SK-N-SH (cell line): ENCODE measurements at regions not wholly inside any gene's neighbourhood (a gene's known extent, or its start where the extent isn't known, plus 50 kb on each side); places are given as distances from the start of the nearest gene placed in this dataset.
"Not testable (repeated sequence)": the region's sequence is repeated elsewhere in the genome, so short reads cannot be mapped to it uniquely, and the experiment has no call there.

ENCODE experiments used
- CTCF ChIA-PET: fragments of 300-600, 350-600 bp; formaldehyde crosslinking; extraction: SDS; loops from one replicate; lab custom pipeline; 2021; lab: Yijun Ruan, JAX
- POLR2A ChIA-PET: fragments of 350-600 bp; sonication (Branson Sonifier 250); formaldehyde crosslinking; extraction: SDS; loops from one replicate; lab custom pipeline; 2020; ENCODE audit warnings: antibody characterized with exemption, inconsistent platforms; lab: Yijun Ruan, JAX
- DNase-seq: peaks from one replicate; pipeline ENCODE4 v3.0.0; 2012
- H2AFZ ChIP-seq: fragments of 200-600 bp; sonication (generic); 2 replicates; pipeline ENCODE4 v1.8.1; 2016; ENCODE audit warnings: antibody characterized with exemption, mild to moderate bottlenecking, low read depth
- H3F3A ChIP-seq: fragments of 200-600 bp; sonication (generic); replicated peaks from 2 replicates; pipeline ENCODE3; 2016; ENCODE audit warnings: antibody characterized with exemption, mild to moderate bottlenecking; ENCODE audit not compliant: insufficient read depth
- H3K27ac ChIP-seq, 2 experiments: fragments of 200-500 bp in 1 of 2; fragments of 200-600 bp in 1 of 2; sonication (Bioruptor generic) in 1 of 2; sonication (generic), shearing (Covaris generic) in 1 of 2; 2 replicates each; pipeline versions ENCODE4 v1.5.1 to v1.6.1; 2014 to 2016; ENCODE audit warnings: low read depth in 2 of 2, inconsistent platforms in 1 of 2, low read length in 1 of 2, mild to moderate bottlenecking in 1 of 2, mixed read lengths in 1 of 2
- H3K27me3 ChIP-seq: fragments of 200-600 bp; sonication (generic), shearing (Covaris generic); 2 replicates; pipeline ENCODE4 v1.6.1; 2016; ENCODE audit warnings: mixed run types; ENCODE audit not compliant: insufficient read depth
- H3K36me3 ChIP-seq, 2 experiments: fragments of 200-500 bp in 1 of 2; fragments of 200-600 bp in 1 of 2; sonication (Bioruptor generic) in 1 of 2; sonication (generic) in 1 of 2; replicated peaks in 1 of 2; 2 replicates each; pipeline versions ENCODE3 to v1.5.1; 2014 to 2016; ENCODE audit warnings: low read length in 1 of 2, mild to moderate bottlenecking in 1 of 2; ENCODE audit not compliant: insufficient read depth in 2 of 2, control insufficient read depth in 1 of 2
- H3K4me1 ChIP-seq, 2 experiments: fragments of 200-500 bp in 1 of 2; fragments of 200-600 bp in 1 of 2; sonication (Bioruptor generic) in 1 of 2; sonication (generic), shearing (Covaris generic) in 1 of 2; 2 replicates each; pipeline versions ENCODE4 v1.5.1 to v1.6.1; 2014 to 2016; ENCODE audit warnings: low read depth in 1 of 2, low read length in 1 of 2, mixed run types in 1 of 2; ENCODE audit not compliant: insufficient read depth in 2 of 2, control insufficient read depth in 1 of 2
- H3K4me2 ChIP-seq: fragments of 200-600 bp; sonication (generic), shearing (Covaris generic); 2 replicates; pipeline ENCODE4 v1.6.1; 2017; ENCODE audit warnings: mixed run types
- H3K4me3 ChIP-seq, 2 experiments: fragments of 200-500 bp in 1 of 2; fragments of 200-600 bp in 1 of 2; sonication (Bioruptor generic) in 1 of 2; sonication (generic), shearing (Covaris generic) in 1 of 2; 2 replicates each; pipeline versions ENCODE4 v1.5.1 to v1.8.1; 2014 to 2016; ENCODE audit warnings: low read depth in 2 of 2, inconsistent platforms in 1 of 2, low read length in 1 of 2, mild to moderate bottlenecking in 1 of 2, mixed read lengths in 1 of 2, moderate library complexity in 1 of 2
- H3K79me2 ChIP-seq: fragments of 200-600 bp; sonication (generic); 2 replicates; pipeline ENCODE4 v1.8.1; 2017; ENCODE audit warnings: mild to moderate bottlenecking; ENCODE audit not compliant: insufficient read depth
- H3K9ac ChIP-seq: fragments of 200-600 bp; sonication (generic); 2 replicates; pipeline ENCODE4 v1.6.1; 2017; ENCODE audit warnings: mixed run types
- H3K9me2 ChIP-seq: fragments of 200-600 bp; sonication (generic); 2 replicates; pipeline ENCODE4 v1.6.1; 2017; ENCODE audit warnings: mixed run types
- H3K9me3 ChIP-seq: fragments of 200-600 bp; sonication (generic); 2 replicates; pipeline ENCODE4 v1.6.1; 2017; ENCODE audit warnings: mixed run types, mild to moderate bottlenecking, moderate library complexity
- H4K20me1 ChIP-seq: fragments of 200-600 bp; sonication (generic); 2 replicates; pipeline ENCODE4 v1.6.1; 2017; ENCODE audit warnings: mild to moderate bottlenecking, mixed run types; ENCODE audit not compliant: insufficient read depth
- EZH2phosphoT487 ChIP-seq: fragments of 200-600 bp; sonication (generic); IDR thresholded peaks from 2 replicates; pipeline ENCODE4 v1.6.1; 2017; ENCODE audit warnings: low read depth, mixed run types, mild to moderate bottlenecking, antibody characterized with exemption, moderate library complexity, borderline replicate concordance
- FOXJ3 ChIP-seq: sonication (generic); formaldehyde crosslinking; IDR thresholded peaks from 2 replicates; pipeline ENCODE4 v1.5.1; 2020; ENCODE audit warnings: mild to moderate bottlenecking, missing genetic modification reagents
- FOXM1 ChIP-seq: IDR thresholded peaks from 2 replicates; pipeline ENCODE4 v1.4.0; 2012; ENCODE audit warnings: low read depth, mild to moderate bottlenecking
- MEF2A ChIP-seq: IDR thresholded peaks from 2 replicates; pipeline ENCODE4 v1.4.0; 2012; ENCODE audit warnings: low read depth, borderline replicate concordance
- NRF1 ChIP-seq: IDR thresholded peaks from 2 replicates; pipeline ENCODE4 v1.6.1; 2012; ENCODE audit warnings: low read depth, mild to moderate bottlenecking, low read length
- RCOR1 ChIP-seq: fragments of 150-350 bp; IDR thresholded peaks from 2 replicates; pipeline ENCODE4 v1.6.1; 2017; ENCODE audit warnings: antibody characterized with exemption, low read length
- RFX5 ChIP-seq: IDR thresholded peaks from 2 replicates; pipeline ENCODE4 v1.6.1; 2012; ENCODE audit warnings: mild to moderate bottlenecking, improper control_type of control experiment, low read length
- SIN3A ChIP-seq: IDR thresholded peaks from 2 replicates; pipeline ENCODE4 v1.6.1; 2012; ENCODE audit warnings: low read depth, mild to moderate bottlenecking, low read length, moderate library complexity, borderline replicate concordance
- TAF1 ChIP-seq: IDR thresholded peaks from 2 replicates; pipeline ENCODE4 v1.6.1; 2012; ENCODE audit warnings: low read depth, mild to moderate bottlenecking, low read length, moderate library complexity, borderline replicate concordance
- TEAD4 ChIP-seq: IDR thresholded peaks from 2 replicates; pipeline ENCODE4 v1.4.0; 2012; ENCODE audit warnings: mild to moderate bottlenecking, borderline replicate concordance; ENCODE audit not compliant: insufficient read depth
- ZBTB33 ChIP-seq: IDR thresholded peaks from 2 replicates; pipeline ENCODE4 v1.4.0; 2012; ENCODE audit warnings: low read depth, borderline replicate concordance
- WGBS: methylation state at CpG from one replicate; pipeline ENCODE4 v1.1.6; 2017; ENCODE audit warnings: low lambda C conversion rate; 5-methylcytosine and 5-hydroxymethylcytosine counted together
- TF ChIP-seq, protein P1 (sequence below): IDR thresholded peaks from 2 replicates; pipeline ENCODE4 v1.4.0; 2012; ENCODE audit warnings: low read depth
- TF ChIP-seq, protein P2 (sequence below): fragments of 150-350 bp; IDR thresholded peaks from 2 replicates; pipeline ENCODE4 v1.6.1; 2017; ENCODE audit warnings: antibody characterized with exemption, low read length, low read depth, borderline replicate concordance
- TF ChIP-seq, protein P3 (sequence below): IDR thresholded peaks from 2 replicates; pipeline ENCODE4; 2012
- TF ChIP-seq, protein P4 (sequence below): IDR thresholded peaks from 2 replicates; pipeline ENCODE4 v1.4.0; 2012; ENCODE audit warnings: low read depth, borderline replicate concordance

- 4% methylated on average over 4 of the region's 4 CpGs for WGBS
- POLR2A ChIA-PET, H3K4me2 ChIP-seq, H3K27ac ChIP-seq, H3K36me3 ChIP-seq, H3K27me3 ChIP-seq, H3K9ac ChIP-seq, H4K20me1 ChIP-seq, DNase-seq, H3K4me1 ChIP-seq, H3K9me2 ChIP-seq, H3F3A ChIP-seq, H3K4me3 ChIP-seq, CTCF ChIA-PET, H3K79me2 ChIP-seq, H2AFZ ChIP-seq, H3K9me3 ChIP-seq: not testable (repeated sequence)
Observed at GRCh38 chr14:22344209-22344608, 244.8 kb downstream of the DAD1 start.

GRCh38 chr14:22341049-22341448 lies 248.0 kb downstream of the DAD1 start:
- Histone ChIP-seq H3K4me1 (no peaks in the 10 kb centered on the region), H3K9me3 (no peaks in the 10 kb centered on the region), H3K27me3 (peaks cover 9% of the 10 kb centered on the region; the same call in 1 of the 2 replicates), H3K36me3 (no peaks in the 10 kb centered on the region), H4K20me1 (no peaks in the 10 kb centered on the region), H3K9ac (no peak overlapping the region), H3K27ac (no peak overlapping the region), H3K79me2 (no peaks in the 10 kb centered on the region), H3K9me2 (no peaks in the 10 kb centered on the region), H3F3A (no peaks in the 10 kb centered on the region), H3K4me3 (no peak overlapping the region), H3K4me2 (no peak overlapping the region), H2AFZ (no peak overlapping the region)
- TF ChIP-seq MEF2A (no peak), FOXJ3 (CRISPR knock-in tag) (no peak), TEAD4 (no peak), ZBTB33 (no peak)
- TF ChIP-seq, protein P1, sequence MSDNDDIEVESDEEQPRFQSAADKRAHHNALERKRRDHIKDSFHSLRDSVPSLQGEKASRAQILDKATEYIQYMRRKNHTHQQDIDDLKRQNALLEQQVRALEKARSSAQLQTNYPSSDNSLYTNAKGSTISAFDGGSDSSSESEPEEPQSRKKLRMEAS: no peak
- WGBS: 21% methylated on average over 3 of the region's 3 CpGs
- no peak for DNase-seq
- ChIA-PET POLR2A (no interaction called here), CTCF (interaction anchor here (1.3 kb wide), 1 partner anchor 46 kb away, joined by 3 read pairs; no protein-coding TSS in a partner anchor)

GRCh38 chr14:22338917-22339715 lies 249.9 kb downstream of the DAD1 start:
- no peaks in the 10 kb centered on the region for H3K36me3 ChIP-seq
- H3K4me3 ChIP-seq: no peak overlapping the region
- TF ChIP-seq EZH2phosphoT487: no peak
- TF ChIP-seq SIN3A: no peak
- TF ChIP-seq, protein P2, sequence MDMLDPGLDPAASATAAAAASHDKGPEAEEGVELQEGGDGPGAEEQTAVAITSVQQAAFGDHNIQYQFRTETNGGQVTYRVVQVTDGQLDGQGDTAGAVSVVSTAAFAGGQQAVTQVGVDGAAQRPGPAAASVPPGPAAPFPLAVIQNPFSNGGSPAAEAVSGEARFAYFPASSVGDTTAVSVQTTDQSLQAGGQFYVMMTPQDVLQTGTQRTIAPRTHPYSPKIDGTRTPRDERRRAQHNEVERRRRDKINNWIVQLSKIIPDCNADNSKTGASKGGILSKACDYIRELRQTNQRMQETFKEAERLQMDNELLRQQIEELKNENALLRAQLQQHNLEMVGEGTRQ: no peak
- no peak for TF ChIP-seq MEF2A
- TF ChIP-seq TAF1: no peak
- TF ChIP-seq, protein P3, sequence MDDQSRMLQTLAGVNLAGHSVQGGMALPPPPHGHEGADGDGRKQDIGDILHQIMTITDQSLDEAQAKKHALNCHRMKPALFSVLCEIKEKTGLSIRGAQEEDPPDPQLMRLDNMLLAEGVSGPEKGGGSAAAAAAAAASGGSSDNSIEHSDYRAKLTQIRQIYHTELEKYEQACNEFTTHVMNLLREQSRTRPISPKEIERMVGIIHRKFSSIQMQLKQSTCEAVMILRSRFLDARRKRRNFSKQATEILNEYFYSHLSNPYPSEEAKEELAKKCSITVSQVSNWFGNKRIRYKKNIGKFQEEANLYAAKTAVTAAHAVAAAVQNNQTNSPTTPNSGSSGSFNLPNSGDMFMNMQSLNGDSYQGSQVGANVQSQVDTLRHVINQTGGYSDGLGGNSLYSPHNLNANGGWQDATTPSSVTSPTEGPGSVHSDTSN: no peak
- no peak for TF ChIP-seq NRF1
- no peak for TF ChIP-seq RCOR1
- no peak for TF ChIP-seq FOXJ3 (CRISPR knock-in tag)
- TF ChIP-seq RFX5: no peak
- TF ChIP-seq TEAD4: no peak
- no peak for TF ChIP-seq FOXM1
- TF ChIP-seq, protein P4, sequence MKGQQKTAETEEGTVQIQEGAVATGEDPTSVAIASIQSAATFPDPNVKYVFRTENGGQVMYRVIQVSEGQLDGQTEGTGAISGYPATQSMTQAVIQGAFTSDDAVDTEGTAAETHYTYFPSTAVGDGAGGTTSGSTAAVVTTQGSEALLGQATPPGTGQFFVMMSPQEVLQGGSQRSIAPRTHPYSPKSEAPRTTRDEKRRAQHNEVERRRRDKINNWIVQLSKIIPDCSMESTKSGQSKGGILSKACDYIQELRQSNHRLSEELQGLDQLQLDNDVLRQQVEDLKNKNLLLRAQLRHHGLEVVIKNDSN: no peak
- DNase-seq: no peak
- no peaks in the 10 kb centered on the region for H3K9me3 ChIP-seq
- no peak overlapping the region for H3K9ac ChIP-seq
- 8% methylated on average over 8 of the region's 8 CpGs for WGBS
- H3F3A ChIP-seq: no peaks in the 10 kb centered on the region
- peaks cover 9% of the 10 kb centered on the region; the same call in 1 of the 2 replicates for H3K27me3 ChIP-seq
- CTCF ChIA-PET: interaction anchor here (0.7 to 1.5 kb wide), 3 partner anchors 19 to 36 kb away, joined by 3 to 7 read pairs (median 5); no protein-coding TSS in a partner anchor
- no peak overlapping the region for H3K27ac ChIP-seq
- no peak overlapping the region for H3K4me2 ChIP-seq
- no peaks in the 10 kb centered on the region for H3K79me2 ChIP-seq
- no peaks in the 10 kb centered on the region for H3K4me1 ChIP-seq
- H2AFZ ChIP-seq: no peak overlapping the region
- H3K9me2 ChIP-seq: no peaks in the 10 kb centered on the region
- POLR2A ChIA-PET: no interaction called here
- no peaks in the 10 kb centered on the region for H4K20me1 ChIP-seq
